H9 (cell line): ENCODE measurements at regions not wholly inside any gene's neighbourhood (a gene's known extent, or its start where the extent isn't known, plus 50 kb on each side); places are given as distances from the start of the nearest gene placed in this dataset.

Source experiments
- DNase-seq: peaks from one replicate; pipeline ENCODE4 v3.0.0-alpha.2; 2017
- H2AFZ ChIP-seq: one replicate; pipeline ENCODE4 v1.6.1; 2013; ENCODE audit warnings: mild to moderate bottlenecking, low read length, control low read depth, moderate library complexity
- H2AK5ac ChIP-seq: 2 replicates; pipeline ENCODE4 v1.6.1; 2013; ENCODE audit warnings: low read length, control low read depth, mixed read lengths; ENCODE audit not compliant: insufficient read length
- H2BK120ac ChIP-seq: one replicate; pipeline ENCODE4 v1.6.1; 2013; ENCODE audit warnings: low read depth, mild to moderate bottlenecking, low read length, control low read depth, inconsistent platforms; ENCODE audit not compliant: poor library complexity, severe bottlenecking
- H2BK12ac ChIP-seq: 2 replicates; pipeline ENCODE4 v1.6.1; 2013; ENCODE audit warnings: low read length, control low read depth, mixed read lengths, low read depth; ENCODE audit not compliant: insufficient read length
- H2BK15ac ChIP-seq: 2 replicates; pipeline ENCODE4 v1.6.1; 2013; ENCODE audit warnings: low read depth, low read length, control low read depth
- H2BK20ac ChIP-seq: one replicate; pipeline ENCODE4 v1.6.1; 2013; ENCODE audit warnings: low read depth, mild to moderate bottlenecking, low read length, control low read depth, inconsistent platforms; ENCODE audit not compliant: poor library complexity, severe bottlenecking
- H2BK5ac ChIP-seq: 2 replicates; pipeline ENCODE4 v1.6.1; 2013; ENCODE audit warnings: low read length, control low read depth, mixed read lengths; ENCODE audit not compliant: insufficient read length
- H3K14ac ChIP-seq: 2 replicates; pipeline ENCODE4 v1.6.1; 2013; ENCODE audit warnings: low read length, control low read depth; ENCODE audit not compliant: insufficient read depth
- H3K18ac ChIP-seq: 2 replicates; pipeline ENCODE4 v1.6.1; 2013; ENCODE audit warnings: low read depth, mild to moderate bottlenecking, mixed read lengths, low read length, control low read depth; ENCODE audit not compliant: insufficient read length
- H3K23ac ChIP-seq: 2 replicates; pipeline ENCODE4 v1.6.1; 2013; ENCODE audit warnings: low read length, control low read depth, mixed read lengths, low read depth; ENCODE audit not compliant: insufficient read length
- H3K23me2 ChIP-seq: 2 replicates; pipeline ENCODE4 v1.6.1; 2013; ENCODE audit warnings: low read depth, mild to moderate bottlenecking, mixed read lengths, low read length, control low read depth; ENCODE audit not compliant: insufficient read length, poor library complexity, severe bottlenecking
- H3K27ac ChIP-seq: 2 replicates; pipeline ENCODE4 v1.5.1; 2013; ENCODE audit warnings: low read length, control low read depth, mixed read lengths, low read depth; ENCODE audit not compliant: insufficient read length
- H3K27me3 ChIP-seq: 2 replicates; pipeline ENCODE4 v1.6.1; 2013; ENCODE audit warnings: low read length, control low read depth, inconsistent platforms; ENCODE audit not compliant: insufficient read depth
- H3K4ac ChIP-seq: 2 replicates; pipeline ENCODE4 v1.6.1; 2013; ENCODE audit warnings: low read depth, mild to moderate bottlenecking, control low read depth, inconsistent platforms, low read length, moderate library complexity
- H3K4me1 ChIP-seq: 2 replicates; pipeline ENCODE4 v1.6.1; 2013; ENCODE audit warnings: low read length, control low read depth, inconsistent platforms; ENCODE audit not compliant: insufficient read depth
- H3K4me2 ChIP-seq: 2 replicates; pipeline ENCODE4 v1.6.1; 2013; ENCODE audit warnings: low read length, control low read depth, mixed read lengths; ENCODE audit not compliant: insufficient read length, insufficient read depth
- H3K56ac ChIP-seq: 2 replicates; pipeline ENCODE4 v1.6.1; 2013; ENCODE audit warnings: low read depth, mild to moderate bottlenecking, mixed read lengths, low read length, control low read depth; ENCODE audit not compliant: insufficient read length
- H3K79me1 ChIP-seq: 2 replicates; pipeline ENCODE4 v1.6.1; 2013; ENCODE audit warnings: low read depth, mild to moderate bottlenecking, moderate library complexity, low read length, control low read depth, inconsistent platforms; ENCODE audit not compliant: insufficient read depth, poor library complexity, severe bottlenecking
- H3K79me2 ChIP-seq: 2 replicates; pipeline ENCODE4 v1.6.1; 2013; ENCODE audit warnings: low read length, control low read depth, inconsistent platforms; ENCODE audit not compliant: insufficient read depth
- H3K9ac ChIP-seq: 2 replicates; pipeline ENCODE4 v1.6.1; 2013; ENCODE audit warnings: low read length, control low read depth, mixed read lengths; ENCODE audit not compliant: insufficient read length; ENCODE audit errors: extremely low read depth
- H3K9me3 ChIP-seq: one replicate; pipeline ENCODE4 v1.6.1; 2013; ENCODE audit warnings: low read depth, low read length, inconsistent platforms; ENCODE audit not compliant: control insufficient read depth
- H3T11ph ChIP-seq: one replicate; pipeline ENCODE4 v1.6.1; 2013; ENCODE audit warnings: mild to moderate bottlenecking, low read length, control low read depth, inconsistent platforms
- H4K20me1 ChIP-seq: one replicate; pipeline ENCODE4 v1.6.1; 2013; ENCODE audit not compliant: control insufficient read depth, insufficient read length, insufficient read depth
- H4K5ac ChIP-seq: 2 replicates; pipeline ENCODE4 v1.6.1; 2013; ENCODE audit warnings: low read depth, mild to moderate bottlenecking, mixed read lengths, low read length, control low read depth; ENCODE audit not compliant: insufficient read length
- H4K8ac ChIP-seq: replicated peaks from 2 replicates; pipeline ENCODE4 v1.6.1; 2013; ENCODE audit warnings: low read length, control low read depth, mixed read lengths, low read depth; ENCODE audit not compliant: insufficient read length
- H4K91ac ChIP-seq: 2 replicates; pipeline ENCODE4 v1.6.1; 2013; ENCODE audit warnings: low read depth, mild to moderate bottlenecking, moderate library complexity, mixed read lengths, low read length, control low read depth; ENCODE audit not compliant: insufficient read length
- H3K27ac Mint-ChIP-seq, 3 experiments: 2 replicates in 2 of 3; 3 replicates in 1 of 3; pipeline ENCODE4 v1.8.0; 2020 to 2021; ENCODE audit warnings: mixed read lengths in 3 of 3, mild to moderate bottlenecking in 1 of 3, moderate library complexity in 1 of 3
- H3K27me3 Mint-ChIP-seq: 2 replicates; pipeline ENCODE4 v1.8.0; 2021; ENCODE audit warnings: low read depth, mild to moderate bottlenecking, moderate library complexity, mixed read lengths
- H3K36me3 Mint-ChIP-seq, 3 experiments: 2 replicates in 2 of 3; 3 replicates in 1 of 3; pipeline ENCODE4 v1.8.0; 2020 to 2021; ENCODE audit warnings: low read depth in 3 of 3, mixed read lengths in 3 of 3; ENCODE audit not compliant: insufficient read depth in 1 of 3
- H3K4me1 Mint-ChIP-seq, 2 experiments: 2 replicates each; pipeline ENCODE4 v1.8.0; 2020; ENCODE audit warnings: mixed read lengths in 2 of 2
- H3K4me3 Mint-ChIP-seq, 2 experiments: 2 replicates in 1 of 2; 3 replicates in 1 of 2; pipeline ENCODE4 v1.8.0; 2020 to 2021; ENCODE audit warnings: mild to moderate bottlenecking in 2 of 2, mixed read lengths in 2 of 2, moderate library complexity in 1 of 2
- H3K9me3 Mint-ChIP-seq, 2 experiments: 2 replicates in 1 of 2; 3 replicates in 1 of 2; pipeline ENCODE4 v1.8.0; 2020; ENCODE audit warnings: mild to moderate bottlenecking in 2 of 2, mixed read lengths in 2 of 2, moderate library complexity in 1 of 2
- CTCF ChIP-seq: fragments of 200-600 bp; sonication (generic); conservative IDR thresholded peaks from 3 replicates; pipeline ENCODE4 v1.8.0; 2021; ENCODE audit warnings: antibody characterized with exemption, mild to moderate bottlenecking
- WGBS: extraction: QIAGEN DNeasy Blood & Tissue Kit; methylation state at CpG from one replicate; pipeline ENCODE4 v1.1.7; 2013; ENCODE audit warnings: missing lambda C conversion rate, low lambda C conversion rate, mixed read lengths; ENCODE audit not compliant: insufficient read length; ENCODE audit errors: extremely low coverage; 5-methylcytosine and 5-hydroxymethylcytosine counted together

GRCh38 chr7:12783421-12784095, 96.1 kb downstream of the ARL4A start:
- Histone ChIP-seq H2BK15ac (no peak overlapping the region), H2BK120ac (no peak overlapping the region), H3K4me1 (no peaks in the 10 kb centered on the region), H2BK5ac (no peak overlapping the region), H3K4ac (no peak overlapping the region), H2BK20ac (no peak overlapping the region), H2AFZ (no peak overlapping the region), H3K9me3 (no peaks in the 10 kb centered on the region), H3K79me1 (no peaks in the 10 kb centered on the region), H3K9ac (no peak overlapping the region), H3K23ac (no peak overlapping the region), H3K4me2 (no peak overlapping the region), H4K8ac (no peak overlapping the region), H3K27me3 (no peaks in the 10 kb centered on the region), H4K5ac (no peak overlapping the region), H3K56ac (no peak overlapping the region), H3K18ac (no peak overlapping the region), H4K91ac (no peak overlapping the region), H3T11ph (no peak overlapping the region), H2BK12ac (no peak overlapping the region), H2AK5ac (no peak overlapping the region), H3K79me2 (no peaks in the 10 kb centered on the region), H3K14ac (no peak overlapping the region), H4K20me1 (no peaks in the 10 kb centered on the region), H3K27ac (no peak overlapping the region), H3K23me2 (no peaks in the 10 kb centered on the region)
- H3K9me3 Mint-ChIP-seq, result no peaks in the 10 kb centered on the region
- H3K36me3 Mint-ChIP-seq, result no peaks in the 10 kb centered on the region
- H3K27ac Mint-ChIP-seq, result no peak overlapping the region
- no peaks in the 10 kb centered on the region for H3K27me3 Mint-ChIP-seq
- H3K4me1 Mint-ChIP-seq, result no peaks in the 10 kb centered on the region
- WGBS, result no CpG with 5 or more reads among the region's 1 CpG
- no peak for TF ChIP-seq CTCF
- no peak overlapping the region for H3K4me3 Mint-ChIP-seq
- DNase-seq, result no peak
